Fibroblast of lung (primary cell): ENCODE measurements at regions not wholly inside any gene's neighbourhood (a gene's known extent, or its start where the extent isn't known, plus 50 kb on each side); places are given as distances from the start of the nearest gene placed in this dataset.
"Not testable (repeated sequence)": the region's sequence is repeated elsewhere in the genome, so short reads cannot be mapped to it uniquely, and the experiment has no call there.

Experiments used
- DNase-seq, 2 donors: peaks; one replicate each; pipeline versions ENCODE4 v3.0.0 to v3.0.0-alpha.2; 2010; ENCODE audit warnings: low read depth in 2 of 2
- H2AFZ ChIP-seq: 2 replicates; pipeline ENCODE4 v1.5.1; 2012; ENCODE audit warnings: low read length, control low read depth, inconsistent platforms
- H3K27ac ChIP-seq: 2 replicates; pipeline ENCODE4 v1.5.1; 2011; ENCODE audit warnings: low read length, control low read depth; ENCODE audit not compliant: insufficient read depth
- H3K27me3 ChIP-seq: 2 replicates; pipeline ENCODE4 v1.5.1; 2011; ENCODE audit warnings: mild to moderate bottlenecking, low read length; ENCODE audit not compliant: control insufficient read depth, insufficient read depth
- H3K36me3 ChIP-seq: 2 replicates; pipeline ENCODE4 v1.5.1; 2011; ENCODE audit warnings: low read length; ENCODE audit not compliant: control insufficient read depth, insufficient read depth
- H3K4me1 ChIP-seq: 2 replicates; pipeline ENCODE4 v1.5.1; 2011; ENCODE audit warnings: low read length; ENCODE audit not compliant: control insufficient read depth, insufficient read depth; ENCODE audit errors: extremely low read depth
- H3K4me2 ChIP-seq: 2 replicates; pipeline ENCODE4 v1.5.1; 2011; ENCODE audit warnings: low read length, control low read depth; ENCODE audit not compliant: insufficient read depth; ENCODE audit errors: extremely low read depth
- H3K4me3 ChIP-seq, 4 experiments: fragments of 200-600 bp in 1 of 4; sonication (generic) in 1 of 4; replicated peaks in 1 of 4; 2 replicates each; pipeline ENCODE4 v1.5.1; 2011 to 2016; ENCODE audit warnings: low read length in 4 of 4, low read depth in 3 of 4, mild to moderate bottlenecking in 3 of 4, control low read depth in 2 of 4, inconsistent platforms in 1 of 4, mixed read lengths in 1 of 4; ENCODE audit not compliant: insufficient read depth in 1 of 4; ENCODE audit errors: control extremely low read depth in 1 of 4
- H3K79me2 ChIP-seq: 2 replicates; pipeline ENCODE4 v1.5.1; 2012; ENCODE audit warnings: mild to moderate bottlenecking, low read length, inconsistent platforms; ENCODE audit not compliant: control insufficient read depth, insufficient read depth
- H3K9ac ChIP-seq: 2 replicates; pipeline ENCODE4 v1.5.1; 2011; ENCODE audit warnings: mild to moderate bottlenecking, low read length, control low read depth; ENCODE audit not compliant: insufficient read depth
- H3K9me3 ChIP-seq: 2 replicates; pipeline ENCODE4 v1.5.1; 2012; ENCODE audit warnings: low read depth, low read length; ENCODE audit not compliant: control insufficient read depth, insufficient read depth
- H4K20me1 ChIP-seq: 2 replicates; pipeline ENCODE4 v1.5.1; 2011; ENCODE audit warnings: low read length; ENCODE audit not compliant: control insufficient read depth, insufficient read depth; ENCODE audit errors: extremely low read depth
- CTCF ChIP-seq, 2 donors: IDR thresholded peaks in 1 of 2; conservative IDR thresholded peaks in 1 of 2; 1 replicate in 1 of 2; 2 replicates in 1 of 2; pipeline ENCODE4 v1.5.1; 2011 to 2012; ENCODE audit warnings: low read length in 2 of 2, control low read depth in 1 of 2, inconsistent platforms in 1 of 2, low read depth in 1 of 2, mild to moderate bottlenecking in 1 of 2
- EZH2 ChIP-seq: IDR thresholded peaks from 2 replicates; pipeline ENCODE4 v1.5.1; 2012; ENCODE audit warnings: low read length, control low read depth, mild to moderate bottlenecking; ENCODE audit errors: missing control alignments

GRCh38 chr21:15311510-15311909, 246.7 kb upstream of the NRIP1 start:
- DNase-seq: no peak
- Histone ChIP-seq H3K4me1 (no peaks in the 10 kb centered on the region), H4K20me1 (no peaks in the 10 kb centered on the region), H3K36me3 (no peaks in the 10 kb centered on the region), H3K9me3 (no peaks in the 10 kb centered on the region), H3K4me3 (no peak overlapping the region), H3K9ac (no peak overlapping the region), H3K27me3 (no peaks in the 10 kb centered on the region), H3K27ac (no peak overlapping the region), H3K79me2 (no peaks in the 10 kb centered on the region), H2AFZ (no peak overlapping the region), H3K4me2 (no peak overlapping the region)
- TF ChIP-seq EZH2 (no peak), CTCF (conservative IDR thresholded peaks at IDR 0.05 in 1 of 2, IDR thresholded peaks at IDR 0.05 in 1 of 2; ENCODE audit: low read depth in 1 of 2, low read length in 2 of 2) (no peak)

- H3K4me3 ChIP-seq, H3K27ac ChIP-seq, H3K27me3 ChIP-seq, H3K4me1 ChIP-seq, H3K36me3 ChIP-seq, H3K79me2 ChIP-seq, H3K4me2 ChIP-seq, DNase-seq, H3K9ac ChIP-seq, H2AFZ ChIP-seq, H4K20me1 ChIP-seq, H3K9me3 ChIP-seq: not testable (repeated sequence)
Measured at GRCh38 chr21:15317034-15317433, 252.2 kb upstream of the NRIP1 start.

GRCh38 chr21:15319727-15320126, 254.9 kb upstream of the NRIP1 start:
- no peak overlapping the region for H3K4me3 ChIP-seq
- no peak overlapping the region for H2AFZ ChIP-seq
- H4K20me1 ChIP-seq: no peaks in the 10 kb centered on the region
- no peaks in the 10 kb centered on the region for H3K27me3 ChIP-seq
- H3K4me2 ChIP-seq: no peak overlapping the region
- no peak overlapping the region for H3K27ac ChIP-seq
- DNase-seq: no peak
- H3K9me3 ChIP-seq: no peaks in the 10 kb centered on the region
- H3K36me3 ChIP-seq: no peaks in the 10 kb centered on the region
- TF ChIP-seq CTCF (conservative IDR thresholded peaks at IDR 0.05 in 1 of 2, IDR thresholded peaks at IDR 0.05 in 1 of 2; ENCODE audit: low read depth in 1 of 2, low read length in 2 of 2) (no peak), EZH2 (no peak)
- no peak overlapping the region for H3K9ac ChIP-seq
- no peaks in the 10 kb centered on the region for H3K79me2 ChIP-seq
- no peaks in the 10 kb centered on the region for H3K4me1 ChIP-seq

GRCh38 chr21:15324542-15324941, 259.7 kb upstream of the NRIP1 start:
- H2AFZ ChIP-seq: no peak overlapping the region
- no peaks in the 10 kb centered on the region for H3K79me2 ChIP-seq
- no peaks in the 10 kb centered on the region for H3K4me1 ChIP-seq
- no peak overlapping the region for H3K4me3 ChIP-seq
- no peak for DNase-seq
- H3K9me3 ChIP-seq: no peaks in the 10 kb centered on the region
- H3K27ac ChIP-seq: no peak overlapping the region
- H3K36me3 ChIP-seq: no peaks in the 10 kb centered on the region
- no peaks in the 10 kb centered on the region for H3K27me3 ChIP-seq
- H3K4me2 ChIP-seq: no peak overlapping the region
- no peaks in the 10 kb centered on the region for H4K20me1 ChIP-seq
- TF ChIP-seq EZH2 (no peak), CTCF (conservative IDR thresholded peaks at IDR 0.05 in 1 of 2, IDR thresholded peaks at IDR 0.05 in 1 of 2; ENCODE audit: low read depth in 1 of 2, low read length in 2 of 2) (no peak)
- H3K9ac ChIP-seq: no peak overlapping the region
